Activated CD8-positive, alpha-beta memory T cell treated with anti-CD3 and anti-CD28 coated beads for 1 hour (primary cell): ENCODE measurements at regions not wholly inside any gene's neighbourhood (a gene's known extent, or its start where the extent isn't known, plus 50 kb on each side); places are given as distances from the start of the nearest gene placed in this dataset.

ENCODE experiments used
- DNase-seq, 2 donors: peaks; one replicate each; pipeline ENCODE4 v3.0.0-alpha.2; 2020; ENCODE audit warnings: low read depth in 1 of 2; ENCODE audit errors: extremely low read depth in 1 of 2

DNA sequence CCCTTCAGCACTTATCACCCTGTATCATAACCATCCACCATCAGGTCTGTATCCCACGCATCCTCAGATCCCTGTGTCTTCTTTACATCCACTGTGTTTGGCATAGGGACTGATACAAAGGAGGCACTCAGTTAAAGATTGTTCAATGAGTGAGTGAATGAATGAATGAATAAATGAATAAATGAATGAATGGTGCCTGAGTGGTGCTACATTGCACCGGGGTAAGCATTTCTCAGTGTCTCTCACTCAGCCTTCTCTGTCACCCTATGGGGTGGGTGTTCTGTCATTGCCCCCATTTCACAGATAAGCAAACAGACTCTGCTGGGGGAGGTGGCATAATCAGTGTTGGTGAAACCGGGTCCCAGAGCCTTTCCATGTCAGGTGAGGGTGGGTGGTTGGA lies 56.6 kb upstream of the ID3 start:
- no peak for DNase-seq

DNA sequence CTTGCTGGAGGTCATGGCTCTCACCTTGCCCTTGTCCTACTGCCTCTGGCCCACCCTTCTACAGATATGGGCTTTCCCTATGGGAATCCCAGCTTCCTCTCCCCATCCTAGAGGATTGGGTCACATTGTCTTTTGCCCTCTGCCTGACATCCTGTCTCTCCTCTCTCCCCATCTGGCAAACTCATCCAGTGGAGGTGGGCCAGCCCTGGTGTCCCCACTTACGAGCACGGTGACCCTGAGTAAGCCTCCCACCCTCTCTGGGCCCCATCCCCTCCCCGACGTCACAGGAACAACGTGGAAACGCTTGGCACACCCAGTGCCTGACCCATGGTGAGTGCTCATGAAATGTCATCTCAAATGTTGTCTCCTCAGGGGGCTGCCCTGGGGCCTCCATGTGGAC lies 56.1 kb upstream of the ID3 start:
- DNase-seq, result no peak

DNA sequence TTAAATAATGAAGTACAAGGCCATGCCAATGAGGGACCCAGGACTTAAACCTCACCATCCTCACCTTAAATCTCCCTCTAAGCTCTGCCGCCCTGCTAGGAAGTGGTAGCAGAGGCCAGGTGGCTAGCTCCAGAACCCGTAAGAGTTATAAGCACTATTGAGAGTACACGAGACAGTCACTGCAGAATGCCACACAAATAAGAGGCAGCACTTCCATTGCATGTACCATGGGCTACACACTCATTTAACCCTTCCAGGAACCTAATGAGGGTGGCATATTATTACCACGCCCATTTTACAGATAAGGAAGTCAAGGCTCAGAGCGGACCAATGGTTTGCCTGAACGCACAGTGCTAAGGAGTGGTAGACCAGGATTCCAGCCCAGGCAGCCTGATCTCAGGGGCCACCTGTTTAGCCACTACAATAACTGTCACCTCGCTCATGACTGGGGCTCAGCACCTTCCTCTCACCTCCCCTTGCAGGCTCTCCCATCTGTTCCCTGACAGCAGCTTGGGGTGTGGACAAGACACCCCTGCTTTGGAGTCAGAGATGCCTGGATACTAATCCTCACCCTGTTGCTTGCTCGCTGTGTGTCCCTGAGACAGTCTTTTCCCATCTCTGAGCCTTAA lies 54.8 kb upstream of the ID3 start:
- DNase-seq, result no peak

GRCh38 chr1:23613191-23614031 lies 54.1 kb upstream of the ID3 start:
- no peak for DNase-seq

DNA sequence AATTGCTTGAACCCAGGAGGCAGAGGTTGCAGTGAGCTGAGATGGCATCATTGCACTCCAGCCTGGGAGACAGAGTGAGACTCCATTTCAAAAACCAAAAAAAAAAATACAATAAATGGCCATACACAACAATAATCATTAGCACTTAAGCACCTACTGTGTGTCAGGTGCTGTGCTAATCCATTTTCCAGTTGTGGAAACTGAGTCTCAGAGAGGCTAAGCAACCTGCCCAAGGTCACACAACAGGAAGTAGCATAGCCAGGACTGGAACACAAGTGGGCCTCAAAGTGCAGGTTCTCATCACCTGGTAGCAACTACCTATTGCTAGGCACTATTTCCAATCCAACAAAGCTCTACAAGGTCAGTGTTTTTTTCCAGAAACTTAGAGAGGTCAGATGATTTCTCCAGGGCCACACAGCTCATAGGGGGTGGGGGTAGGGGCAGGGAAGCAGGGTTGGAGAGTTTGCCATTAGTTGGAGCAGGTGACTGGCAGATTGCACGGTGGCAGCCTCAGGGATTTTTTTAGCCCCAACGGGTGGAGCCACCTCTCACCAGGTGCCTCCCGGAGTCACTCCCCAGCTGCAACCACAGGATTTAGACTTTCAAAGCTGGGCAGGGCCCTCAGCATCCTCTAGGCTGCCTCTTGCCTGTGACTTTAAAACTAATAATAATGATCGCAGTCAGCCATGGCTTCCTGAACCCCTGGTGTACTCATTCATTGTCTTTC lies 52.5 kb upstream of the ID3 start:
- no peak for DNase-seq

DNA sequence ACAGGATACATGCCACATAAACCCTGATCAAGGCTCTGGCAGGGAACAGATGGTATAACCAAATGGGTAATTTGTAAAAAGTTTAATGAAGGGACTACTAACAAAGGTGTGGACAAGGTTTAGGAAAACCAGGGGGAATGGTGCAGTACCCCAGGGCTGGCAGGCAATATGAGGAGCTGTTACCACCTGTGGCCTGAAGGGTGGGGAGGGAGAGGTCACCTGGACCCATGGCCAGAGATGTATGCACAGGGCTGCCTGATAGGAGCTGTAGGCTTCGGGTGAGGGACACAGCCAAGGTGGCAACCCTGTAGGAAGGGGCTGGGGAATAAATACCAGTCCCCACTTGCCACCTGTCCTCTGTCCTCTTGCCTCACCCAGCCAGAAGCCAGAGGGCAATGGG lies 51.4 kb upstream of the ID3 start:
- no peak for DNase-seq

GRCh38 chr1:23609971-23610370 lies 50.7 kb upstream of the ID3 start:
- no peak for DNase-seq
